ENCODE measurements at regions not wholly inside any gene's neighbourhood (a gene's known extent, or its start where the extent isn't known, plus 50 kb on each side); places are given as distances from the start of the nearest gene placed in this dataset.

GRCh38 chr10:65565246-65565645 is 1360.6 kb upstream of the LRRTM3 start:
- no peak for TF ChIP-seq JUND (IDR thresholded peaks at IDR 0.05; ENCODE audit: low read depth)
- in situ Hi-C loops (cut with HindIII; ENCODE audit: low pct_unique_long_range_greater_than_20kb, low sequenced_read_pairs): no loop called here
- no peak for DNase-seq (ENCODE audit: low read depth in 1 of 2, low spot score in 1 of 2)

- TF ChIP-seq JUND (IDR thresholded peaks at IDR 0.05; ENCODE audit: low read depth): no peak
- DNase-seq (ENCODE audit: low read depth in 1 of 2, low spot score in 1 of 2): no peak
- in situ Hi-C loops (cut with HindIII; ENCODE audit: low pct_unique_long_range_greater_than_20kb, low sequenced_read_pairs): no loop called here
Measured at GRCh38 chr10:65566906-65567305, 1358.9 kb upstream of the LRRTM3 start.

DNA sequence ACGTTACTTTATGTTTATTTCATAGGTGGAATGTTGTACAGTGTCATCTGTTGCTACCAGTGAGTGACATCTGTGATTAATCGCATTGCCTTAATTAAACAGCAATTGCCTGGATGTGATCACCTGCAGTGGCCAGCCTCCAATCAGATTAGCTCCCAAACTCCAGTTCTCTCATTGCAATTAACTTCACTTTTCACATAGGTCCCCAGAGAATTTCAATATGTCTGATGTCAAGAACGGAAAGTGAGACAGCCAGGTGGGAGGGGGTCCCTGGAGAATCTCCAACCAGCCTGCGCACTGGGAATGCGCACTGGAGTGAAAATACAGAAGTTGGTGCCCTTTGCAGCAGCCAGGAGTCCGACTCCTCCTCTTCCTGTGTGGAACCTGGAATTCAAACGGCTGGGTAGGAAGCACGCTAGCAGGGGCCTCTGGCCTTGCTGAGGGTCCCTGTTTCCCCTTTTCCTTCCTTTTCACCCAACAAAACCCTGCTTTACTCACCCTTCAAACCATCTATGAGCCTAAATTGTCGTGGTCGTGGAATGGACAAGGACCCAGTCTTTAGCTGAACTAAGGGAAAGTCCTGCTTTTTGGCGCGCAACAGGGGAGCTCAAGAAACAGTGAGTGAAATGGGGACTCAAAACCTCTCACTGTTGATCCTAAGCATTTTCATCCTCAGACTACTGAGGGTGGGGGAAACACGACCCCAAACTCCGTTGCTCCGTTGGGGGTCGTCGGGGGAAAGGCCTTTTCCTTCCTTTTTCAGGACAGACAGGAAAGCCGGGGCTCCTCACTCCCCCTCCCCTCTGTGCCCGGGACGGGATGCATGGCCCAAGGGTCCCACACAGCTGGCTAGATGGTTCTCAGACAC is 1355.5 kb upstream of the LRRTM3 start:
- DNase-seq (ENCODE audit: low read depth in 1 of 2, low spot score in 1 of 2): peak in 1 of 2 experiments; percentile 62
- in situ Hi-C loops (cut with HindIII; ENCODE audit: low pct_unique_long_range_greater_than_20kb, low sequenced_read_pairs): no loop called here
- TF ChIP-seq JUND (IDR thresholded peaks at IDR 0.05; ENCODE audit: low read depth): no peak

GRCh38 chr10:65571011-65571570 is 1354.7 kb upstream of the LRRTM3 start:
- DNase-seq (ENCODE audit: low read depth in 1 of 2, low spot score in 1 of 2): no peak

DNA sequence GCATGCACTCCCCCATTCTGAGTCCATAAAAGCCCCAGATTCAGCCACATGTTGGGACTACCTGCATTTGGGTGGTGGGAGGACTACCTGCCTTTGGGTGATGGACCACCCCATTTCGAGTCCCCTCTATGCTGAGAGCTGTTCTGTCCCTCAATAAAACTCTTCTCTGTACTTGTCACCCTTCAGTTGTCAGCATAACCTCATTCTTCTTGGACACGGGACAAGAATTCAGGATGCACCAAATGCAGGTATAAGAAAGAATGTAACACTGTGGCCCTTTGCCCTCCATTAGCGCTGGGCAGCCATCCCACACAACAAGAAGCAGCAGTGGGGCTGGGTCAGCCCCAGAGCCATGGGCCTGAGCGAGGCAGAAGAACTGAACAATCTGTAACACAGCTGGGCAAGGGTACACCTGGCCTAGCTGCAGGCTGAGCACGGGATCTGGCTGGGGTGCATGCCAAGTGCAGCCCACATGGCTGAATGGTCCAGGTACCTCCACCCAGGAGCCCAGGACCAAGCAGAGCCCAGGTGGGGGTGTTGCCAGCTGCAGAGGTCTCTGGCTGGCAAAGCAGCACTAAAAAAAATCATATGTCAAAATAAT is 1344.3 kb upstream of the LRRTM3 start:
- TF ChIP-seq JUND (IDR thresholded peaks at IDR 0.05; ENCODE audit: low read depth): no peak
- DNase-seq (ENCODE audit: low read depth in 1 of 2, low spot score in 1 of 2): peak in 1 of 2 experiments; percentile 40
- in situ Hi-C loops (cut with HindIII; ENCODE audit: low pct_unique_long_range_greater_than_20kb, low sequenced_read_pairs): no loop called here

More at GRCh38 chr10:65571011-65571570, 1354.7 kb upstream of the LRRTM3 start:
- in situ Hi-C loops (cut with HindIII; ENCODE audit: low pct_unique_long_range_greater_than_20kb, low sequenced_read_pairs): no loop called here
- TF ChIP-seq JUND (IDR thresholded peaks at IDR 0.05; ENCODE audit: low read depth): no peak

DNA sequence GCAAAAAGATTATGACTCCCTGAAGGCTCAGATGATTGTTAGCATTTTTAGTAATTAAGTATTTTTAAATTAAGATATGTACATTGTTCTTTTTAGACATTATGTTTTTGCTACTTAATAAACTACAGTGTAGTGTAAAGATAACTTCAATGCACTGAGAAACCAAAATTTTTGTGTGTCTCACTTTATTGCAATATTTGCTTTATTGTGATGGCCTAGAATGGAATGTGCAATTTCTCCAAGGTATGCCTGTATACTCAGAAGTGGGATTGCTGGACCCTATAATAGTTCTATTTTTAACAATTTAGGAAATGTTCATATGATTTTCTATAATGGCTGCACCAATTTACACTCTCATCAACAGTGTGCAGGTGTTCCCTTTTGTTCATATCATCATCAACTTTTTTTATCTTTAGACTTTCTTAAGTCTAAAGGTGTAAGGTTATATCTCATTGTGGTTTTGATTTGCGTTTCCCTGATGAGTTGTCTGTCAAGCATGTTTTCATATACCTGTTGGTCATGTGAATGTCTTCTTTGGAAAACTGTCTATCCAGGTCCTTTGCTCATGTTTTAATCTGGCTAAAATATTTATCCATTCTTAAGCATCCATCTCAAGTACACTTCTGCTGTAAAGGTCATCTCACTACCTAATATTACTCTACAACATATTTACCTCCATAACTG is 1323.5 kb upstream of the LRRTM3 start:
- in situ Hi-C loops (cut with HindIII; ENCODE audit: low pct_unique_long_range_greater_than_20kb, low sequenced_read_pairs): no loop called here
- DNase-seq (ENCODE audit: low read depth in 1 of 2, low spot score in 1 of 2): no peak
- TF ChIP-seq JUND (IDR thresholded peaks at IDR 0.05; ENCODE audit: low read depth): no peak

DNA sequence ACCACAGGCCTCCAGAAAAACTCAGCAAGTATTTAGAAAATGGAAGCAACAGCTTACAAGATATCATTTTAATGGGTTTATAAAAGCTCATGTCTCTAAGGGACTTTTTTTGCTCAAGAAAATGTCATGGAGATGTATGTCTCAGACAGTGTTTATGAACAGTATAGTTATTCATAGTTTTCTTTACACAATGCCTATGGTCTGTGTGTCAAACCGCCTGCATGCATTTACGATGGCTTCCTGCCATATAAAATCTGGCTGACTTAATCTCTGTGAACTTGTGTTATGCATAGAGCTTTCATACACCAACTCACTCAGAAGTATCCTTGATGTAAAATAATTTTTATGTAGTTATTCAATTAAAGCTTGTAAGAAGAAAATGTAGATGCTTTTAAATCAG is 1314.2 kb upstream of the LRRTM3 start:
- in situ Hi-C loops (cut with HindIII; ENCODE audit: low pct_unique_long_range_greater_than_20kb, low sequenced_read_pairs): no loop called here
- DNase-seq (ENCODE audit: low read depth in 1 of 2, low spot score in 1 of 2): no peak
- TF ChIP-seq JUND (IDR thresholded peaks at IDR 0.05; ENCODE audit: low read depth): no peak

DNA sequence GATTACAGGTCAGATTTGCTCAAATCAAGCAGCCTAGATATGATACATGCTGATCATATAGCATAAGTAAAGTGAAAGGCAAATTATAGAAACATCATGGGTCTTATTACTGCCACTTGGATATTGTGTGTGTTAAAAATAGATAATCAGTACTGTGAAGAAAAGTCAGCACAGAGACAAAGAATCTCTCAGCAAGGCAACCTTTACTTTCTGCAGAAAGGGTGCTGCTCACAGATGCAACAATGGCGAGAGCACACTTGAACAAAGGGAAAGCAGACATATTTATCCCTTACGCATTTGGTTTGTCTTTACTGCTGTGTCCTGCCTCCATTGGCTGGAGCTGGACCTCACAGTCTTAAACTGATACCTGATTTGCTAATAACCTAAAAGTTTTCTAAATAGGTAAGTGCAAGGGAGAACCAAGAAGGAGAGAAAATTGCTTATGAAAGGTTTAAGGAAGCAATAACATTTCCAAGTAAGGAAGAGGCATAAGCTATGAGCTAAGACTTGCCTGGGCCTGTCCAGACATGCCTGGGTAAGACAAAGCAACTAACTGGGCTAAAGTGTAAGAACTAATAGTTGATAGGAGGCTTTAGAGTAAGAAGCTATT is 1310.8 kb upstream of the LRRTM3 start:
- in situ Hi-C loops (cut with HindIII; ENCODE audit: low pct_unique_long_range_greater_than_20kb, low sequenced_read_pairs): no loop called here
- DNase-seq (ENCODE audit: low read depth in 1 of 2, low spot score in 1 of 2): no peak

DNA sequence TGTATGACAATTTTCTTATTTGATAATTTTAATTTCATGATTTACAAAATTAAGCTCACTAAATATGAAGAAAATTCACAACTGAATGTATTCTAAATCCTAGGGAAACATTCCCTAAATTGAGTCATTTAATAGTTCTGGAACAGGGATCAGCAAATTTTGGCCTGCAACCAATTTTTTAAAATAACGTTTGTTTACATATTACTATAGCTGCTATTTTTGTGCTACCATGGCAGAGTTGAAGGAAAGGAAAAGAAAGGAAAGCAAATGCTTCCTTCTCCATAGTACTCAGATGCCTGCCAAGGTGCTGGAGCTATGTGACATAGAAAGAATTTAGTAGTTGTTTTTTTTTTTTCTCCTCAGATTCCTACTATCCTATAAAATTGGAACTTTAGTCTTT is 1307.7 kb upstream of the LRRTM3 start:
- TF ChIP-seq JUND (IDR thresholded peaks at IDR 0.05; ENCODE audit: low read depth): no peak
- DNase-seq (ENCODE audit: low read depth in 1 of 2, low spot score in 1 of 2): no peak
- in situ Hi-C loops (cut with HindIII; ENCODE audit: low pct_unique_long_range_greater_than_20kb, low sequenced_read_pairs): no loop called here

More for the DNA sequence above, 1310.8 kb upstream of the LRRTM3 start:
- TF ChIP-seq JUND (IDR thresholded peaks at IDR 0.05; ENCODE audit: low read depth): no peak

- in situ Hi-C loops (cut with HindIII; ENCODE audit: low pct_unique_long_range_greater_than_20kb, low sequenced_read_pairs): no loop called here
- DNase-seq (ENCODE audit: low read depth in 1 of 2, low spot score in 1 of 2): no peak
- TF ChIP-seq JUND (IDR thresholded peaks at IDR 0.05; ENCODE audit: low read depth): no peak
Measured at GRCh38 chr10:65620404-65621048, 1305.3 kb upstream of the LRRTM3 start.

- TF ChIP-seq JUND (IDR thresholded peaks at IDR 0.05; ENCODE audit: low read depth): no peak
- in situ Hi-C loops (cut with HindIII; ENCODE audit: low pct_unique_long_range_greater_than_20kb, low sequenced_read_pairs): no loop called here
- no peak for DNase-seq (ENCODE audit: low read depth in 1 of 2, low spot score in 1 of 2)
Measured at GRCh38 chr10:65622608-65623007, 1303.2 kb upstream of the LRRTM3 start.
